ENCODE measurements at regions not wholly inside any gene's neighbourhood (a gene's known extent, or its start where the extent isn't known, plus 50 kb on each side); places are given as distances from the start of the nearest gene placed in this dataset.
A peak's percentile ranks its signal among the peaks of the same experiment; 100 is the strongest.

DNA sequence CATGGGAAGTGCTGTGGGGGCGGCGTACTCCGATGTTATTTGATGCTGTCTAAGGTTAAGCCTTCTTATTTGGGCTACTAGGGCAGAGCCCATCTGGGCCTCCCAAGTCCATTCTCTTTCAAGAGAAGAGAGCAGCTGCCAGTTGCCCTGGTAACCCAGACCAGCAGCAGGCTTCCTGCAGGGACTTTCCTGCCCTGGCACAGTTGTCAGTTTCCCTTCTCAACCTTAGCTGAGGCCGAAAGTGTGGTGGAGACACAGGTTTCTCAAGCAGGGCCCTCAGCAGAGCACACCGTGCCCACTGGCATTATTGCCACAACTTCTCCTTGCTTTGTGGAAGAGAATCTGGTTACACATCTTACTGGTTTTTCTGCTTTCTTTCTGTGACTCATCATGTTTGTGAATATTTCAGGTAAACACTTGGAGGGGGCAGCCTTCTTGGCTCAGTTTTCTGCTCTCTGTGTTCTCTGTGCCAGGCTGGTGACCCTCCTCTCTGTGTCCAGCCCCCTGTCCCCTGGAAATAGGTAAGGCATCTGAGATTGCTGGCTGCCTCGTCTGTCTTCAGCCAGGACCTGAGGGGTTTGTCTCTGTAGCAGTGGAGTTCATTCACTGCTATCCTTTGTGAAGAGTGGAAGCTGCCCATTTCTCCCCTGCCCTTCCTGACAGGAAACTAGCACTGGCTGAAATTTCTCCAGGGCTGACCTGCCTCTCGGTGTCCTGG, 111.0 kb downstream of the B3GNT2 start:
- Histone ChIP-seq H3K27me3 (ENCODE audit: insufficient read depth, poor library complexity, severe bottlenecking) (no peaks in the 10 kb centered on the region), H3K9me3 (ENCODE audit: severe bottlenecking) (no peaks in the 10 kb centered on the region), H3K27ac (ENCODE audit: poor library complexity, severe bottlenecking) (peak overlapping the region; percentile 3), H3K4me1 (ENCODE audit: insufficient read depth, poor library complexity, severe bottlenecking) (peaks cover 25% of the 10 kb centered on the region), H3K4me3 (ENCODE audit: severe bottlenecking) (no peak overlapping the region), H3K36me3 (ENCODE audit: low read depth) (no peaks in the 10 kb centered on the region)
- ATAC-seq (ENCODE audit: low read depth) (peak; percentile 77), DNase-seq (ENCODE audit: low spot score) (no peak)
- TF ChIP-seq, protein P1, sequence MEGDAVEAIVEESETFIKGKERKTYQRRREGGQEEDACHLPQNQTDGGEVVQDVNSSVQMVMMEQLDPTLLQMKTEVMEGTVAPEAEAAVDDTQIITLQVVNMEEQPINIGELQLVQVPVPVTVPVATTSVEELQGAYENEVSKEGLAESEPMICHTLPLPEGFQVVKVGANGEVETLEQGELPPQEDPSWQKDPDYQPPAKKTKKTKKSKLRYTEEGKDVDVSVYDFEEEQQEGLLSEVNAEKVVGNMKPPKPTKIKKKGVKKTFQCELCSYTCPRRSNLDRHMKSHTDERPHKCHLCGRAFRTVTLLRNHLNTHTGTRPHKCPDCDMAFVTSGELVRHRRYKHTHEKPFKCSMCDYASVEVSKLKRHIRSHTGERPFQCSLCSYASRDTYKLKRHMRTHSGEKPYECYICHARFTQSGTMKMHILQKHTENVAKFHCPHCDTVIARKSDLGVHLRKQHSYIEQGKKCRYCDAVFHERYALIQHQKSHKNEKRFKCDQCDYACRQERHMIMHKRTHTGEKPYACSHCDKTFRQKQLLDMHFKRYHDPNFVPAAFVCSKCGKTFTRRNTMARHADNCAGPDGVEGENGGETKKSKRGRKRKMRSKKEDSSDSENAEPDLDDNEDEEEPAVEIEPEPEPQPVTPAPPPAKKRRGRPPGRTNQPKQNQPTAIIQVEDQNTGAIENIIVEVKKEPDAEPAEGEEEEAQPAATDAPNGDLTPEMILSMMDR (IDR thresholded peaks at IDR 0.05; ENCODE audit: poor library complexity, severe bottlenecking) = no peak

DNA sequence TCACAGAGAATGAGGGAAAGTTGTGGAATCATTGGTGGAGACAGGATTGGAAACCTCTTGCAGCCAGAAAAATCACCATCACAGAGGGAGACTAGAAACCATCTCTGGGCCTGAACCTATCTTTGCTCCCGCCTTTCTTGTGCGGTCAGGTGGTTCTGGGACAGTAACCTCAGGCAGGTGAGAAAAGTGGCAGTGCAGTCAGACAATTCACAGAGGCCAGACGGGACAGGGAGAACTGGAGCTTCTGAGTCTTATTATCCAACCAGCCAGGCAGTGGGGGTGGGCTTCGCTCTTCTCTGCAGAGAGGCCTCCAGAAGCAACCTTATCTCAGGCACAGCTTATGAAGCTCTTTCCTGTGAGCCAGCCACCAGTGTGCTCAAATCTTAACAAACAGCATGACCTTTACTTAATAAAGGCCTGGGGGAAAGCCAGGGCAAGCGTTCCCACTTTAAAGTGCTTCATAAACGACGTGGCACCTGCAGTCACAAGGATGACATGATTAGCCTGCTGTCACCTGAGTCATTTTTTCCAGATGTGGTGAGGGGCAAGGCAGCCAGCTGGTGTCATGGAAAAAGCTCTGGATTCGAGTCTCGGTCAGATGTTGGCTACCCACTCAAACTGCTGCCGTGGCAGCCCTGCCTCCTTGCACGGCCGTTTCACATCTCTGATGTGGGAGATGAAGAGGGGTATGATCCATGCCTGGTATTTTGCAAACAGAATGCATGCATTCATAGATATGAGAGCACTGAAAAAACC, 109.7 kb downstream of the B3GNT2 start:
- peaks cover 25% of the 10 kb centered on the region for H3K4me1 ChIP-seq (ENCODE audit: insufficient read depth, poor library complexity, severe bottlenecking)
- TF ChIP-seq, protein P1 (IDR thresholded peaks at IDR 0.05; ENCODE audit: poor library complexity, severe bottlenecking) = no peak
- H3K27me3 ChIP-seq (ENCODE audit: insufficient read depth, poor library complexity, severe bottlenecking) = no peaks in the 10 kb centered on the region
- H3K9me3 ChIP-seq (ENCODE audit: severe bottlenecking) = no peaks in the 10 kb centered on the region
- no peaks in the 10 kb centered on the region for H3K36me3 ChIP-seq (ENCODE audit: low read depth)
- DNase-seq (ENCODE audit: low spot score) (no peak), ATAC-seq (ENCODE audit: low read depth) (no peak)
- no peak overlapping the region for H3K27ac ChIP-seq (ENCODE audit: poor library complexity, severe bottlenecking)
- H3K4me3 ChIP-seq (ENCODE audit: severe bottlenecking) = no peak overlapping the region

DNA sequence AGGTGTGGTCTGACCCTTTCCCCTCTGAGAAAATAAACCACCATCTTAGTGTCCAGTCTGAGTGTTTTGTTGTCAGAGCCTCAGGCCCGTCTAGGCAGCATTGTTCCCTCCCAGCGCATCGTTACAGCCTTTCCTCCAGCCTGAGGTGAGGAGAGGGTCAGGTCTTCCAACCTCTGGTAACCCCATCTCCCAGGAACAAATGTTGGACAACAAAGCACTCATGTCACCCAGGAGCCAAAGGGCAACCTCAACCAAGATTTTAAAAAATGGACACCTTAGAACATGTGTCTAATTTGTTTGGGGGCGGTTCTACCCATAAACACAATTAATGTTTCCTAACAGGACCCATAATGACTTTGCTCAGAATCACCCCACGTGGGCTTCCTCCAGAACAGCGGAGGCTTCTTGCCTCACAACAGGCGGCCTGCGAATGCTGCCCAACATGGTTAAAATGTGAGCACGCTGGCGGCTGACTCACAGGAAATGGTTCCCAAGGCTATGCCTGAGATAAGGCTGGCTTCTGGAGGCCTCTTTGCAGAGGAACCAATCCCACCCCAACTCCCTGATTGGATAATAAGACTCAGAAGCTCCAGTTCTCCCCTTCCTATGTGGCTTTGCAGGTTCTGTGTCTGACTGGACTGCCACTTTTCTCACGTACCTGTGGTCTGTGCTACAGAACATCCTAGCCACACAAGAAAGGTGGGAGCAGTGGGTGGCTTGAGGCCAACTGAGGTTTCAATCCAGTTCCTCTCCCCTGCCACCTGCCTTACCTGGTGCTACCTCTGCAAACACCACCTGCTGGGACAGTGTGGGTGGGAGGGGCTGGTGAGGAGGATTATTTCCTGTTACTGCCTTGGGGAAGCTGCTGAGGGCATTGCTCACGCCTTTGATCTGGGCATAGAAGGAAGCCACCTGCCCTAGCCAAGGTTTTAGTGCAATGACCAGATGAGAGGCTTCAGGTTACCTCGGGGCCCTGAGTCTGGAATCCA, 108.8 kb downstream of the B3GNT2 start:
- Histone ChIP-seq H3K4me1 (ENCODE audit: insufficient read depth, poor library complexity, severe bottlenecking) (peaks cover 25% of the 10 kb centered on the region), H3K4me3 (ENCODE audit: severe bottlenecking) (no peak overlapping the region), H3K27me3 (ENCODE audit: insufficient read depth, poor library complexity, severe bottlenecking) (no peaks in the 10 kb centered on the region), H3K36me3 (ENCODE audit: low read depth) (no peaks in the 10 kb centered on the region), H3K9me3 (ENCODE audit: severe bottlenecking) (no peaks in the 10 kb centered on the region), H3K27ac (ENCODE audit: poor library complexity, severe bottlenecking) (no peak overlapping the region)
- ATAC-seq (ENCODE audit: low read depth) (peak; percentile 53; the same call in 2 of the 3 replicates), DNase-seq (ENCODE audit: low spot score) (peak; percentile 67)
- TF ChIP-seq, protein P1 (IDR thresholded peaks at IDR 0.05; ENCODE audit: poor library complexity, severe bottlenecking) = no peak

DNA sequence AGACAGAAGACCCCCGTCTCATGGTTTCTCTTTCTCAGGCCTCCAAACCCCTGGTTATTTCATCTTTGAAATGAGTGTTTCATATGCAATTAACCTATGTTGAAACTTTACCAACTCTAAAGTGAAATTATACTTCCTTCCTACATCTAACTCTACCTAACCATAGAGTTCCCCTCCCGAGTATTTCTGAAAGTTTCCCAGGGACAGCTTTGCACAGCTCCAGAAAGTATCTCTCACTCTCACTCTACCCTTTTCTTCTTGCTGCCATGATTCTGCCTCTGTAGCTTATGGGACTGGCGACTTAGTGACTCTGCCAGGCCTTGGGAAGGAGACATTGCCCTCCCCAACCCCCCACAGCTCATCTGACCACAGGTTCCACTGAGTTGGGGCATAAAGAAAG, 107.9 kb downstream of the B3GNT2 start:
- Histone ChIP-seq H3K4me1 (ENCODE audit: insufficient read depth, poor library complexity, severe bottlenecking) (peaks cover 25% of the 10 kb centered on the region), H3K27me3 (ENCODE audit: insufficient read depth, poor library complexity, severe bottlenecking) (no peaks in the 10 kb centered on the region), H3K9me3 (ENCODE audit: severe bottlenecking) (no peaks in the 10 kb centered on the region), H3K27ac (ENCODE audit: poor library complexity, severe bottlenecking) (no peak overlapping the region), H3K4me3 (ENCODE audit: severe bottlenecking) (no peak overlapping the region), H3K36me3 (ENCODE audit: low read depth) (no peaks in the 10 kb centered on the region)
- ATAC-seq (ENCODE audit: low read depth) = no peak
- no peak for DNase-seq (ENCODE audit: low spot score)
- TF ChIP-seq, protein P1 (IDR thresholded peaks at IDR 0.05; ENCODE audit: poor library complexity, severe bottlenecking) = no peak

Data from RWPE2 (cell line).